Activated T-cell treated with anti-CD3 and anti-CD28 coated beads for 4 hours (primary cell): ENCODE measurements at regions not wholly inside any gene's neighbourhood (a gene's known extent, or its start where the extent isn't known, plus 50 kb on each side); places are given as distances from the start of the nearest gene placed in this dataset.
"Not testable (repeated sequence)": the region's sequence is repeated elsewhere in the genome, so short reads cannot be mapped to it uniquely, and the experiment has no call there.

Experiments used
- DNase-seq: peaks from one replicate; pipeline ENCODE4 v3.0.0-alpha.2; 2020

GRCh38 chr1:99361406-99361805, 97.1 kb downstream of the PLPPR4 start:
- DNase-seq, result no peak

GRCh38 chr1:99363531-99363930, 99.2 kb downstream of the PLPPR4 start:
- no peak for DNase-seq

- no peak for DNase-seq
These were observed 100.8 kb downstream of the PLPPR4 start for GRCh38 chr1:99365141-99365540.

- DNase-seq, result no peak
These were observed 101.3 kb downstream of the PLPPR4 start for GRCh38 chr1:99365545-99365944.

- DNase-seq, result no peak
These were observed 104.9 kb downstream of the PLPPR4 start for GRCh38 chr1:99369154-99369553.

GRCh38 chr1:99370476-99370875, 106.2 kb downstream of the PLPPR4 start:
- DNase-seq, result no peak

GRCh38 chr1:99371413-99371812, 107.1 kb downstream of the PLPPR4 start:
- DNase-seq, result no peak

GRCh38 chr1:99374109-99374508, 109.8 kb downstream of the PLPPR4 start:
- no peak for DNase-seq

GRCh38 chr1:99374693-99375092, 110.4 kb downstream of the PLPPR4 start:
- DNase-seq, result not testable (repeated sequence)

- no peak for DNase-seq
These were observed 119.7 kb downstream of the PLPPR4 start for GRCh38 chr1:99384021-99384420.

GRCh38 chr1:99385852-99386251, 121.6 kb downstream of the PLPPR4 start:
- DNase-seq, result no peak

- DNase-seq, result no peak
These were observed 132.1 kb downstream of the PLPPR4 start for GRCh38 chr1:99396389-99396788.

GRCh38 chr1:99397029-99397428, 132.7 kb downstream of the PLPPR4 start:
- DNase-seq, result no peak

GRCh38 chr1:99397863-99398262, 133.6 kb downstream of the PLPPR4 start:
- DNase-seq, result no peak

GRCh38 chr1:99401556-99401955, 137.3 kb downstream of the PLPPR4 start:
- not testable (repeated sequence) for DNase-seq

- not testable (repeated sequence) for DNase-seq
These were observed 140.1 kb downstream of the PLPPR4 start for GRCh38 chr1:99404399-99404798.

GRCh38 chr1:99405325-99405724, 141.0 kb downstream of the PLPPR4 start:
- not testable (repeated sequence) for DNase-seq

GRCh38 chr1:99407018-99407417, 142.7 kb downstream of the PLPPR4 start:
- no peak for DNase-seq

- DNase-seq, result no peak
These were observed 159.8 kb downstream of the PLPPR4 start for GRCh38 chr1:99424087-99424486.

- no peak for DNase-seq
These were observed 165.5 kb downstream of the PLPPR4 start for GRCh38 chr1:99429754-99430153.

GRCh38 chr1:99438656-99439230, 174.5 kb downstream of the PLPPR4 start:
- no peak for DNase-seq

- no peak for DNase-seq
These were observed 175.3 kb downstream of the PLPPR4 start for GRCh38 chr1:99439433-99440075.

GRCh38 chr1:99441299-99442095, 177.2 kb downstream of the PLPPR4 start:
- no peak for DNase-seq
